Transverse colon (tissue), 4 donors: ENCODE measurements at regions not wholly inside any gene's neighbourhood (a gene's known extent, or its start where the extent isn't known, plus 50 kb on each side); places are given as distances from the start of the nearest gene placed in this dataset.

Experiments used
- DNase-seq: peaks from one replicate; pipeline ENCODE4 v3.0.0-alpha.2; 2019
- H3K27ac ChIP-seq, 4 donors: fragments of 200-600 bp; sonication (generic); 2 replicates each; pipeline ENCODE4 v1.5.1; 2016 to 2018; ENCODE audit warnings: inconsistent platforms in 4 of 4
- H3K27me3 ChIP-seq: fragments of 200-600 bp; sonication (generic); 2 replicates; pipeline ENCODE4 v1.5.1; 2017; ENCODE audit warnings: inconsistent platforms
- H3K36me3 ChIP-seq, 4 donors: fragments of 200-600 bp; sonication (generic); 2 replicates each; pipeline ENCODE4 v1.5.1; 2017 to 2019; ENCODE audit warnings: inconsistent platforms in 4 of 4
- H3K4me1 ChIP-seq, 4 donors: fragments of 200-600 bp; sonication (generic); 2 replicates each; pipeline ENCODE4 v1.5.1; 2017 to 2020; ENCODE audit warnings: inconsistent platforms in 4 of 4
- H3K4me3 ChIP-seq, 4 donors: fragments of 200-600 bp; sonication (generic); 1 replicate in 1 of 4; 2 replicates in 3 of 4; pipeline versions ENCODE4 v1.5.1 to v1.6.1; 2017 to 2019; ENCODE audit warnings: inconsistent platforms in 4 of 4
- H3K9me3 ChIP-seq, 2 donors: fragments of 200-600 bp; sonication (generic); 2 replicates each; pipeline ENCODE4 v1.5.1; 2017 to 2019; ENCODE audit warnings: inconsistent platforms in 2 of 2
- CTCF ChIP-seq, 5 experiments: fragments of 200-600 bp in 3 of 5; fragments of 450-650 bp in 2 of 5; sonication (generic) in 3 of 5; IDR thresholded peaks; 1 replicate in 2 of 5; 2 replicates in 3 of 5; pipeline ENCODE4 v1.5.1; 2016 to 2017; ENCODE audit warnings: antibody characterized with exemption in 5 of 5, inconsistent platforms in 3 of 5, mild to moderate bottlenecking in 2 of 5, moderate library complexity in 1 of 5
- EP300 ChIP-seq: sonication (generic); formaldehyde crosslinking; IDR thresholded peaks from one replicate; pipeline ENCODE4 v1.6.1; 2017; ENCODE audit warnings: antibody characterized with exemption, low read depth
- POLR2A ChIP-seq: fragments of 450-650 bp; IDR thresholded peaks from one replicate; pipeline ENCODE4 v1.6.1; 2016; ENCODE audit warnings: antibody characterized with exemption, mild to moderate bottlenecking, moderate library complexity
- POLR2AphosphoS5 ChIP-seq, 3 donors: sonication (generic); formaldehyde crosslinking; IDR thresholded peaks; one replicate each; pipeline ENCODE4 v1.6.1; 2016; ENCODE audit warnings: antibody characterized with exemption in 3 of 3
- WGBS, 2 donors: methylation state at CpG; one replicate each; pipeline ENCODE4 v1.1.5; 2018; ENCODE audit warnings: low coverage in 1 of 2; 5-methylcytosine and 5-hydroxymethylcytosine counted together
- in situ Hi-C, 4 donors: fragments of 200-750 bp; cut with MboI; loops; one replicate each; pipeline versions ENCODE4 v1.15.0 to v1.15.1; 2017; ENCODE audit warnings: low sequenced_read_pairs in 3 of 4, low pct_ligation_motif_present in 1 of 4, low pct_unique_long_range_greater_than_20kb in 1 of 4
- intact Hi-C: fragments of 100-400 bp; cut with DNase I; formaldehyde crosslinking; loops from one replicate; pipeline ENCODE4 v1.15.1; 2023; ENCODE audit warnings: low total_unique reads

GRCh38 chr2:100660851-100661584 lies 98.2 kb downstream of the PDCL3 start:
- no peaks in the 10 kb centered on the region for H3K9me3 ChIP-seq
- in situ Hi-C loops, result no loop called here
- no peaks in the 10 kb centered on the region for H3K4me1 ChIP-seq
- no peak overlapping the region for H3K4me3 ChIP-seq
- H3K27me3 ChIP-seq, result no peaks in the 10 kb centered on the region
- no peaks in the 10 kb centered on the region for H3K36me3 ChIP-seq
- DNase-seq, result no peak
- H3K27ac ChIP-seq, result no peak overlapping the region
- TF ChIP-seq POLR2AphosphoS5 (IDR thresholded peaks at IDR 0.05) (no peak), EP300 (no peak), POLR2A (no peak), CTCF (IDR thresholded peaks at IDR 0.05) (no peak)
- 86 to 90% methylated on average over 12 of the region's 12 CpGs for WGBS, 2 donors
- intact Hi-C loops, result no loop called here

- no peaks in the 10 kb centered on the region for H3K27me3 ChIP-seq
- intact Hi-C loops (no loop called here), in situ Hi-C loops (no loop called here)
- H3K27ac ChIP-seq, result no peak overlapping the region
- no peaks in the 10 kb centered on the region for H3K36me3 ChIP-seq
- 89 to 95% methylated on average over 6 to 7 of the region's 7 CpGs for WGBS, 2 donors
- H3K4me3 ChIP-seq, result no peak overlapping the region
- no peaks in the 10 kb centered on the region for H3K9me3 ChIP-seq
- H3K4me1 ChIP-seq, result no peaks in the 10 kb centered on the region
- TF ChIP-seq CTCF (IDR thresholded peaks at IDR 0.05), result no peak
- no peak for TF ChIP-seq POLR2A
- no peak for TF ChIP-seq POLR2AphosphoS5 (IDR thresholded peaks at IDR 0.05)
- no peak for TF ChIP-seq EP300
- DNase-seq, result no peak
Measured at GRCh38 chr2:100662866-100663265, 100.1 kb downstream of the PDCL3 start.

GRCh38 chr2:100664021-100664755 lies 101.4 kb downstream of the PDCL3 start:
- Histone ChIP-seq H3K36me3 (no peaks in the 10 kb centered on the region), H3K4me3 (no peak overlapping the region), H3K9me3 (no peaks in the 10 kb centered on the region), H3K4me1 (no peaks in the 10 kb centered on the region), H3K27ac (no peak overlapping the region), H3K27me3 (no peaks in the 10 kb centered on the region)
- in situ Hi-C loops (no loop called here), intact Hi-C loops (no loop called here)
- WGBS, 2 donors, result 67 to 91% methylated on average over 3 to 22 of the region's 23 CpGs
- TF ChIP-seq CTCF (IDR thresholded peaks at IDR 0.05) (no peak), POLR2AphosphoS5 (IDR thresholded peaks at IDR 0.05) (no peak), POLR2A (no peak), EP300 (no peak)
- no peak for DNase-seq

GRCh38 chr2:100664756-100665101 lies 101.9 kb downstream of the PDCL3 start:
- in situ Hi-C loops, result no loop called here
- Histone ChIP-seq H3K4me1 (no peaks in the 10 kb centered on the region), H3K27me3 (no peaks in the 10 kb centered on the region), H3K36me3 (no peaks in the 10 kb centered on the region), H3K4me3 (no peak overlapping the region), H3K9me3 (no peaks in the 10 kb centered on the region), H3K27ac (no peak overlapping the region)
- intact Hi-C loops, result no loop called here
- WGBS, 2 donors, result 20 to 39% methylated on average over 1 to 2 of the region's 2 CpGs
- no peak for DNase-seq
- TF ChIP-seq CTCF (IDR thresholded peaks at IDR 0.05), result no peak
- no peak for TF ChIP-seq EP300
- no peak for TF ChIP-seq POLR2A
- no peak for TF ChIP-seq POLR2AphosphoS5 (IDR thresholded peaks at IDR 0.05)
